Neural cell (in vitro differentiated cells): ENCODE measurements at regions not wholly inside any gene's neighbourhood (a gene's known extent, or its start where the extent isn't known, plus 50 kb on each side); places are given as distances from the start of the nearest gene placed in this dataset.

ENCODE experiments used
- CTCF ChIP-seq: fragments of 450-650 bp; IDR thresholded peaks from 2 replicates; pipeline ENCODE4 v1.5.1; 2014; ENCODE audit warnings: antibody characterized with exemption, mild to moderate bottlenecking, moderate library complexity; ENCODE audit not compliant: poor library complexity, severe bottlenecking
- EP300 ChIP-seq: fragments of 450-650 bp; conservative IDR thresholded peaks from 2 replicates; pipeline ENCODE4 v1.6.1; 2014; ENCODE audit warnings: antibody characterized with exemption, mild to moderate bottlenecking, moderate library complexity; ENCODE audit not compliant: poor library complexity, severe bottlenecking
- POLR2AphosphoS5 ChIP-seq: IDR thresholded peaks from 2 replicates; pipeline ENCODE4 v1.6.1; 2012

DNA sequence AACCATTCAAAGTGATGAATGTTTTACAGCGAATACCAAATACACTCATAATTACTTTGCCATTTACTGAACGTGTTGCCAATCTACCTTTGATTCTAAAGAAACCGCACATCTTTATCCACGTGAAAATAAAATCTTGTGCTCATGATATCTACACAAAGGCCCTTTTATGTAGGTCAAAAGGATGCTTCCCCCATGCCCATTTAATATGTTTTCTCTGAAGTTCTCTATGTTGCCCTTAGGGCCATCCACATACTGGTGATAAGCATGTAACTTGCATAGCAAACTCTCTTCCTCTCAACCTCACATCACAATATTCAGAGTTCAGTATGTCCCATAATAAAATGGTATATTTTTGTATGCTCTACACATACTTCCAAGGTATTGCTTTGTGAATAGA, 380.0 kb upstream of the FIGN start:
- TF ChIP-seq CTCF (no peak), POLR2AphosphoS5 (no peak), EP300 (no peak)
